NCI-H2171 treated with DMSO at 0.1 percent for 48 hours (cell line): ENCODE measurements at regions not wholly inside any gene's neighbourhood (a gene's known extent, or its start where the extent isn't known, plus 50 kb on each side); places are given as distances from the start of the nearest gene placed in this dataset.

Source experiments
- DNase-seq: peaks from one replicate; lab custom pipeline; 2025; lab: John Stamatoyannopoulos, UW

- DNase-seq: no peak
These were observed 168.4 kb downstream of the RND3 start for GRCh38 chr2:150319085-150319484.

GRCh38 chr2:150312271-150312670 lies 175.2 kb downstream of the RND3 start:
- no peak for DNase-seq

GRCh38 chr2:150309311-150310080 lies 178.0 kb downstream of the RND3 start:
- no peak for DNase-seq

DNA sequence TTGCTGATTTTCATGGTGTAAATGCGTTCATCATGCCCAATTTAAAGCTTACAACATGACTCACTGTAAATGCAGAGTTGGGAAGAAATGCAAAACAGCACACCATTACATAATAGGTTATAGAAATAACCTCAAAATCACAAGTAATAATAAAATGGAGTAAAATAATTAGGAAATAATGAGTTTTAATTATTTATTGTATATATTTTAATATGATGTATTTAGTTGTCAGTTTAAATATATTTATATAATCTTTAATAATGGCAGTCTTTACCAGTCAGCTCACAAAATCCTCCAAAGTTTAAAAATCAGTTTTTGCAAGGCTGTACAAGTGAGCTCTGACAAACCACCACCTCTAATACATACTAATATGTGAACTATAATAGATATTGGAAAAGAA lies 180.2 kb downstream of the RND3 start:
- DNase-seq: no peak

- peak; percentile 26 for DNase-seq
These were observed 184.2 kb downstream of the RND3 start for GRCh38 chr2:150303281-150303680.

GRCh38 chr2:150298571-150299305 lies 188.7 kb downstream of the RND3 start:
- DNase-seq: no peak

- no peak for DNase-seq
These were observed 190.5 kb downstream of the RND3 start for GRCh38 chr2:150296770-150297546.

- DNase-seq: no peak
These were observed 191.9 kb downstream of the RND3 start for GRCh38 chr2:150295544-150295943.

GRCh38 chr2:150293771-150294170 lies 193.7 kb downstream of the RND3 start:
- DNase-seq: no peak

DNA sequence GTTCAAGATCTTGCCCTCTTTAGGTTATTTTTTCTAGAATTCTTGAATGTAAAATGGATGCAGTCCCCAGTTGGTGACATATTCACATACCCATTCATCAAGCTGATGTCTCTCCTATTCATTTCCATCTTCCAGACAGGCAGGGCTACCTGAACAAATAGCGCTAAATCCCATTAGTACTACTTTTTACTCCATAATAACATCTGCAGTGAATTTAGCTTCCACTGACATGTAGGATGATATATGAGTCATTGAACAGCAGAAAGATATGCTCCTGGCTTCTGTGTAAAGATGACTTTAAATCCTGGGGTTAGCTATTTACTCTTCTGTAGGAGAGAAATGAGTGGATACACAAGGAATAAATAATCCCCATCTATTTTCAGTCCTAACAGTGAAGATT lies 194.7 kb downstream of the RND3 start:
- DNase-seq: no peak

- DNase-seq: no peak
These were observed 195.3 kb downstream of the RND3 start for GRCh38 chr2:150292192-150292591.

DNA sequence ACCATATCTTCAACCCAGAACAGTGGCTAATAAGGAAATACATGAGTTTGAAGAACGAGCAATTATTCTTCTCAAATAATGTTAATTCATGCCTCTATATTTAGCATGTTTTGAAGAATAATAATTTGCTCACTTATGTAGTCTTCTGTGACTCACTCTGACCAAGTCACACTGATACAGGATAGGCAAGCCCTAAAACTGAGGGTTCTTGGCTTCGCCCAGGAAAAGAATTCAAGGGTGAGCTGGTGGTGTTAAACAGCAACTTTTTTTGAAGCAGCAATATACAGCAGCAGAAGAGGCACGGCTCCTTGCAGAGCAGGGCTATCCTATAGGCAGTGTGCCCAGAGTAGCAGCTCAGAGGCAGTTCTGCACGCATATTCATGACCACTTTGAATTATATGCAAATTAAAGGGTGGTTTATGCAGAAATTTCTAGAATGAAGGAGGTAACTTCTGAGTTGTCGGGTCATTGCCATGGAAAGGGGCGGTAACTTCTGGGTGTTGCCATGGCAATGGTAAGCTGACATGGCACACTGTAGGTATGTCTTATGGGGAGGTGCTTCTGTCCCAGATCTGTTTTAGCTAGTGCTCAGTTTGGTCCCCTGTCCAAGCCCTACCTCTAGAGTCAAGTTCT lies 200.6 kb downstream of the RND3 start:
- DNase-seq: no peak

GRCh38 chr2:150284116-150284515 lies 203.4 kb downstream of the RND3 start:
- no peak for DNase-seq

GRCh38 chr2:150282771-150283371 lies 204.6 kb downstream of the RND3 start:
- DNase-seq: no peak

DNA sequence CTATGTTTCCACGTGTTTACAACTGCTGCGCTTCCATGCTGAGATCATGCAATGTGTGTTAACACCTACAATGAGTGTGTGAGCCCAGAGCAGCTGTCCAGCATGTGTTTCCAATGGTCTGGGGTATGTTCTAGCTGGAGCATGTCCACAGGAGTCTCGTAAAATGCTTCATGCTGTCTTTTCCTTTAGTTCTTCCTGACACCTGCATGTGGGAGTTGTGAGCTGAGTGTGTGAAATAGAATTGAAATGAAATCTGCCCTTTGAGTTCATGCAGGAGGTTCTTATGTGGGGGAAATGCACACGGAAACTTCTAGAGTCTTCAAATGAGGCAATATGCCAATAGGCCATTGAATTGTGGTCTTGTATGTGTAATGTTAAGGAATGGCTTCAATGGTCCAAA lies 205.1 kb downstream of the RND3 start:
- DNase-seq: no peak

- DNase-seq: no peak
These were observed 207.2 kb downstream of the RND3 start for GRCh38 chr2:150280231-150280630.

GRCh38 chr2:150279686-150280085 lies 207.8 kb downstream of the RND3 start:
- no peak for DNase-seq

- no peak for DNase-seq
These were observed 210.7 kb downstream of the RND3 start for GRCh38 chr2:150276737-150277136.

DNA sequence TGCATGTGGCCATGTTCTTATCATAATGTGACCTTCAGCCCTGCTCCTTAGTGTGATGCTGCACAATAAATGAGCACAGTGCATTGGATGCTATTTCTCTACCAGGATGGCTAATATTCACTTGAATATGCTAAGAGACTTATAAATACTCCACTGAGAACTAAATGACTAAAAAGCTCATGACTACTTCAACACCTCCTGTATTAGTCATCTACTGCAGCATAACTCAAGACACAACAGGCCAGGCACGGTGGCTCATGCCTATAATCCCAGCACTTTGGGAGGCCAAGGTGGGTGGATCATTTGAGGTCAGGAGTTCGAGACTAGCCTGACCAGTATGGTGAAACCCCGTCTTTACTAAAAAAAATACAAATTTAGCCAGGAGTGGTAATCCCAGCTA lies 213.4 kb downstream of the RND3 start:
- no peak for DNase-seq

GRCh38 chr2:150271952-150272802 lies 215.3 kb downstream of the RND3 start:
- no peak for DNase-seq
